KMS-11 (cell line): ENCODE measurements at regions not wholly inside any gene's neighbourhood (a gene's known extent, or its start where the extent isn't known, plus 50 kb on each side); places are given as distances from the start of the nearest gene placed in this dataset.

ENCODE experiments used
- H2AFZ ChIP-seq: fragments of 200-600 bp; sonication (generic); 2 replicates; pipeline ENCODE4 v1.6.1; 2016; ENCODE audit warnings: antibody characterized with exemption, mixed run types, low read depth
- H3K27ac ChIP-seq: fragments of 200-600 bp; sonication (generic); 2 replicates; pipeline ENCODE4 v1.6.1; 2016; ENCODE audit warnings: mild to moderate bottlenecking, mixed run types
- H3K27me3 ChIP-seq: fragments of 200-600 bp; sonication (generic); 2 replicates; pipeline ENCODE4 v1.6.1; 2017; ENCODE audit warnings: mild to moderate bottlenecking, low read depth, mixed run types, moderate library complexity; ENCODE audit not compliant: insufficient read depth
- H3K36me3 ChIP-seq: fragments of 200-600 bp; sonication (generic); 2 replicates; pipeline ENCODE4 v1.6.1; 2017; ENCODE audit warnings: mild to moderate bottlenecking, mixed run types; ENCODE audit not compliant: insufficient read depth
- H3K4me1 ChIP-seq: fragments of 200-600 bp; sonication (generic); 2 replicates; pipeline ENCODE4 v1.6.1; 2016; ENCODE audit warnings: mild to moderate bottlenecking, low read depth, mixed run types; ENCODE audit not compliant: poor library complexity, severe bottlenecking
- H3K4me2 ChIP-seq: fragments of 200-600 bp; sonication (generic); 2 replicates; pipeline ENCODE4 v1.7.0; 2016; ENCODE audit warnings: mild to moderate bottlenecking, mixed run types
- H3K4me3 ChIP-seq: fragments of 200-600 bp; sonication (generic); IDR thresholded peaks from 2 replicates; pipeline ENCODE4 v1.6.1; 2017; ENCODE audit warnings: low read depth, low read length, mixed read lengths; ENCODE audit not compliant: insufficient read depth
- H3K79me2 ChIP-seq: fragments of 200-600 bp; sonication (generic); 2 replicates; pipeline ENCODE4 v1.6.1; 2016; ENCODE audit warnings: low read depth, mixed run types; ENCODE audit not compliant: insufficient read depth
- H3K9ac ChIP-seq: fragments of 200-600 bp; sonication (generic); 2 replicates; pipeline ENCODE4 v1.6.1; 2016; ENCODE audit warnings: mild to moderate bottlenecking, mixed run types
- H4K20me1 ChIP-seq: fragments of 200-600 bp; sonication (generic); 2 replicates; pipeline ENCODE4 v1.6.1; 2016; ENCODE audit warnings: mild to moderate bottlenecking, mixed run types; ENCODE audit not compliant: insufficient read depth
- TF ChIP-seq, protein P1 (sequence below): fragments of 200-600 bp; sonication (generic); conservative IDR thresholded peaks from 2 replicates; pipeline ENCODE4 v1.6.1; 2017; ENCODE audit warnings: low read depth, mild to moderate bottlenecking, antibody characterized with exemption, low read length, moderate library complexity, mixed read lengths

DNA sequence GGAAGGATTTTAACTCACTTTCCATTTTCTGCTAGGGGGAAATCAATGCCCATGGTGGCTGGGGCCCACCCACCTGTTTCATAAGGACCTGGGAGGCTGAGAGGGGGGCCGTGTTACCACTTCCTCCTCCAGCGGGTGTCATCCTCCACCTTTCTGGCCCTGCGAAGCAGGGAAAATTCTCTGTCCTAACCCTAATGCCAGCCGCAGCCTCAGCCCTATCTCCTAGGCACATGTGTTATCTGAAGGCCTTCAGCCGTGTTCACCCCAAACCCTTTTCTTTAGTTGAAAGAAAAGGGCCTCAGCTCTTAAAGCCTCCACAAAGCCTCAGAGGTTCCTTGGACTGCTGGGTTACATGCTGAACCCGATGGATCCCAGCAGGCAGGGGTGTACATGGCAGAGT lies 55.4 kb upstream of the NECTIN1 start:
- Histone ChIP-seq H2AFZ (no peak overlapping the region), H3K4me3 (no peak overlapping the region), H3K4me1 (peaks cover 13% of the 10 kb centered on the region), H3K79me2 (no peaks in the 10 kb centered on the region), H3K36me3 (no peaks in the 10 kb centered on the region), H3K27ac (no peak overlapping the region), H3K27me3 (0 out of 2 replicates have a peak, but pooled peaks cover 4% of the 10 kb centered on the region), H3K9ac (no peak overlapping the region), H3K4me2 (no peak overlapping the region), H4K20me1 (no peaks in the 10 kb centered on the region)
- TF ChIP-seq, protein P1, sequence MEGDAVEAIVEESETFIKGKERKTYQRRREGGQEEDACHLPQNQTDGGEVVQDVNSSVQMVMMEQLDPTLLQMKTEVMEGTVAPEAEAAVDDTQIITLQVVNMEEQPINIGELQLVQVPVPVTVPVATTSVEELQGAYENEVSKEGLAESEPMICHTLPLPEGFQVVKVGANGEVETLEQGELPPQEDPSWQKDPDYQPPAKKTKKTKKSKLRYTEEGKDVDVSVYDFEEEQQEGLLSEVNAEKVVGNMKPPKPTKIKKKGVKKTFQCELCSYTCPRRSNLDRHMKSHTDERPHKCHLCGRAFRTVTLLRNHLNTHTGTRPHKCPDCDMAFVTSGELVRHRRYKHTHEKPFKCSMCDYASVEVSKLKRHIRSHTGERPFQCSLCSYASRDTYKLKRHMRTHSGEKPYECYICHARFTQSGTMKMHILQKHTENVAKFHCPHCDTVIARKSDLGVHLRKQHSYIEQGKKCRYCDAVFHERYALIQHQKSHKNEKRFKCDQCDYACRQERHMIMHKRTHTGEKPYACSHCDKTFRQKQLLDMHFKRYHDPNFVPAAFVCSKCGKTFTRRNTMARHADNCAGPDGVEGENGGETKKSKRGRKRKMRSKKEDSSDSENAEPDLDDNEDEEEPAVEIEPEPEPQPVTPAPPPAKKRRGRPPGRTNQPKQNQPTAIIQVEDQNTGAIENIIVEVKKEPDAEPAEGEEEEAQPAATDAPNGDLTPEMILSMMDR, result no peak

DNA sequence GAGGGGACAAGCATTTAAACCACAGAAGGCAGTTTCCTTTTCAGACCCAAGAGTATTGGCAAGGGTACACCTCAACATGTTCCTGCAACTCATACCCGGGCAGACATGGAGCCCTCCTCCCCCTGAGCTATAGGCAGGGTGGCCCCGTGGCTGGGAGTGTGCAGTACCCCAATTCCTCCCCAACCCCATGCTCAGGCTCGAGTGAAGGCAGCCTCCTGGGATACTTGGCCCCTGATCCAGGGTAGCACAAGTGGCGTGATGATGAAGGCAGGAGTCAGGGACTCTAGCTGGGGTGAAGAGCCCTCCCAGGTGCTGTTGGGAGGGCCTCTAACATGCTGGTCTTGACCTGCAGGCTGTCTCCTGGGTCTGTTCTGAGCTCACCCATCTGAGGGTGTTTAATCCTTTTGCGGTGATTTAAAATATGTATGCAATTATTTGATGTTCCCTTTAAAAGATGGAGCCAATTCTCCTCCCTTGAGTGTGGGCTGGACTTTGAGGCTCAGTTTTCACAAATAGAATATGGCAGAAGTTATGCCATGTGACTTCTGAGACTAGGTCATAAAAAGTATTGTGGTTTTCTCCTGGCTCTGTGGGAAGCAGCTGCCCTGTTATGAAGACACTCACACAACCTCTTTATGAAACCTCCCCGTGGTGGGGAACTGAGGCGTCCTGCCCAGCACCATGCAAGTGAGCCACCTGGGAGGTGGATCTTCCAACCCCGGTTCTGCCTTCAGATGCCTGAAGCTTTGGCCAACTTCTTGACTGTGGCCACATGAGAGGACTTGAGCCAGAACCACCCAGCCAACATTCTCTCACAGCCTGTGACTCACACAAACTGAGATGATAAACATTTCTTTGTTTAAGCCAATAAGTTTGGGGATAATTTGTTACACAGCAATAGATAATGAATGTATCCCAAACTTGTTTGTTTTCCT lies 54.7 kb upstream of the NECTIN1 start:
- H4K20me1 ChIP-seq, result no peaks in the 10 kb centered on the region
- H3K4me3 ChIP-seq, result no peak overlapping the region
- H2AFZ ChIP-seq, result no peak overlapping the region
- H3K79me2 ChIP-seq, result no peaks in the 10 kb centered on the region
- H3K9ac ChIP-seq, result no peak overlapping the region
- H3K4me2 ChIP-seq, result no peak overlapping the region
- 0 out of 2 replicates have a peak, but pooled peaks cover 4% of the 10 kb centered on the region for H3K27me3 ChIP-seq
- H3K27ac ChIP-seq, result no peak overlapping the region
- TF ChIP-seq, protein P1, result no peak
- H3K36me3 ChIP-seq, result no peaks in the 10 kb centered on the region
- H3K4me1 ChIP-seq, result peaks cover 13% of the 10 kb centered on the region

DNA sequence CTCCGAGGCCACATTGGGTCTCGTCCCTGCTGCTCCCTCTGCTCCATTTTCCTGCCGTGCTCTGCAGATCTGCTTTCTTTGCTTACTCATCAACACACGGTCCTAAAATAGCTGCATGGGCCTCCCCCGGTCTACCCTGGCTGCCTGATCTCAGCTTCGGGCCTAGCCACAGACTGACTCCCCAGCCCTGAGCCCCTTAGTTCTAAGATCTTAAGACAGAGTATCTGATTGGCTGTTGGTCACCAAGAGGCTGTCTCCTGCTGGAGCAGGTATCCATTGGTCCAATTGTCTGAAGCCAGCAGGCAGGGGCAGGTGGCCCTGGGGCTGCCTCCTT lies 53.7 kb upstream of the NECTIN1 start:
- H3K4me2 ChIP-seq, result no peak overlapping the region
- H3K27me3 ChIP-seq, result 0 out of 2 replicates have a peak, but pooled peaks cover 4% of the 10 kb centered on the region
- no peak overlapping the region for H3K27ac ChIP-seq

DNA sequence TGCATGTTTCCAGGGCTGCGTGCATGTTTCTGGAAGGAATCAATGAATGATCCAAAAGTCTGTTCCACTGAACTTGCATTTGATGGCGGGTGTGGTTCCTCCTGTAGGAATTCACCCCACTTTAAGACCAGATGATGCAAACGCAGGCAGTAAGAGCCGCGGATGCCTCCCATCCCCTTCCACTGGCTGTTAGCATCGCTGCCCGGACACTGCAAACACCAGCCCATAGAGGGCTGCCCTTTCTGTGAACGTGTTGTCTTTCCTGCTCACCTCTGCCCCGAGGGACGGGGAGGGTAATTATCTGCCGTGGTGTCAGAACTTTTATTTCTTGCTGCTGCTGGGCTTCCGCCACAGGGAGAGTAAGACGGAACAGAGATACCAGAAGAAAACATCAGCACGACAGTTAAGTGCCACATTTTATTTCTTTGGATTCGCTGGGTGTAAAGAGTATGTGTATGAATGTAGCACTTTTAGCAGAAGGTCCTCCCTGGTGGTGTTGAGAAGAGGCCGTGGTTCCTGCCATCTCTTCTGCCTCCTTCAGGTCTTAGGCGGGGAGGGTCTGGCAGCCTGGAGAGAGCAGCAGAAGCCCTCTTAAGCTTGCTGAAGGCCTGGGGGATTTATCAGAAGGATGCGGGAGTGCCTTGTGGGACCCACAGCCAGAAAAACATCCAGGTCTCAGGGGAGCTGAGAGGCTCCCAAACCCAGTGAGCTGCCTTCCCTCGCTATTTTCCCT lies 53.2 kb upstream of the NECTIN1 start:
- H3K36me3 ChIP-seq, result no peaks in the 10 kb centered on the region
- H3K4me2 ChIP-seq, result no peak overlapping the region
- TF ChIP-seq, protein P1, result no peak

More for the DNA sequence above, 53.7 kb upstream of the NECTIN1 start:
- H3K79me2 ChIP-seq, result no peaks in the 10 kb centered on the region
- H3K4me1 ChIP-seq, result peaks cover 13% of the 10 kb centered on the region
- TF ChIP-seq, protein P1, result no peak
- no peaks in the 10 kb centered on the region for H3K36me3 ChIP-seq
- no peak overlapping the region for H3K9ac ChIP-seq
- no peak overlapping the region for H3K4me3 ChIP-seq
- H4K20me1 ChIP-seq, result no peaks in the 10 kb centered on the region
- no peak overlapping the region for H2AFZ ChIP-seq

More for the DNA sequence above, 53.2 kb upstream of the NECTIN1 start:
- no peak overlapping the region for H3K4me3 ChIP-seq
- no peaks in the 10 kb centered on the region for H3K79me2 ChIP-seq
- H2AFZ ChIP-seq, result no peak overlapping the region
- H3K9ac ChIP-seq, result no peak overlapping the region
- H3K4me1 ChIP-seq, result peaks cover 13% of the 10 kb centered on the region
- 0 out of 2 replicates have a peak, but pooled peaks cover 4% of the 10 kb centered on the region for H3K27me3 ChIP-seq
- H4K20me1 ChIP-seq, result no peaks in the 10 kb centered on the region
- H3K27ac ChIP-seq, result no peak overlapping the region
